Uterus (tissue), 3 donors: ENCODE measurements at regions not wholly inside any gene's neighbourhood (a gene's known extent, or its start where the extent isn't known, plus 50 kb on each side); places are given as distances from the start of the nearest gene placed in this dataset.

ENCODE experiments used
- DNase-seq, 2 donors: peaks; one replicate each; pipeline ENCODE4 v3.0.0-alpha.2; 2019 to 2020
- H3K27ac ChIP-seq, 2 donors: fragments of 200-600 bp; sonication (generic); 1 replicate in 1 of 2; 2 replicates in 1 of 2; pipeline ENCODE4 v1.5.1; 2016 to 2018
- H3K27me3 ChIP-seq, 2 donors: fragments of 200-600 bp; sonication (generic); one replicate each; pipeline ENCODE4 v1.5.1; 2018 to 2019; ENCODE audit warnings: control low read depth in 1 of 2
- H3K36me3 ChIP-seq, 2 donors: fragments of 200-600 bp; sonication (generic); one replicate each; pipeline ENCODE4 v1.5.1; 2019; ENCODE audit warnings: control low read depth in 1 of 2
- H3K4me1 ChIP-seq, 2 donors: fragments of 200-600 bp; sonication (generic); one replicate each; pipeline ENCODE4 v1.5.1; 2018 to 2019; ENCODE audit warnings: control low read depth in 1 of 2
- H3K4me3 ChIP-seq, 2 donors: fragments of 200-600 bp; sonication (generic); 1 replicate in 1 of 2; 2 replicates in 1 of 2; pipeline ENCODE4 v1.5.1; 2018 to 2019; ENCODE audit warnings: mild to moderate bottlenecking in 1 of 2
- H3K9me3 ChIP-seq, 2 donors: fragments of 200-600 bp; sonication (generic); one replicate each; pipeline ENCODE4 v1.5.1; 2019; ENCODE audit warnings: control low read depth in 1 of 2
- CTCF ChIP-seq, 4 experiments: fragments of 200-600 bp in 2 of 4; fragments of 450-650 bp in 2 of 4; sonication (generic) in 2 of 4; IDR thresholded peaks; one replicate each; pipeline ENCODE4 v1.5.1; 2016 to 2019; ENCODE audit warnings: antibody characterized with exemption in 4 of 4, mild to moderate bottlenecking in 2 of 4, moderate library complexity in 1 of 4
- POLR2A ChIP-seq, 2 donors: fragments of 450-650 bp; IDR thresholded peaks; one replicate each; pipeline ENCODE4 v1.6.1; 2016; ENCODE audit warnings: antibody characterized with exemption in 2 of 2, mild to moderate bottlenecking in 1 of 2, moderate library complexity in 1 of 2
- intact Hi-C: fragments of 100-400 bp; cut with DNase I; formaldehyde crosslinking; loops from one replicate; pipeline ENCODE4 v1.15.1; 2023; ENCODE audit warnings: low total_unique reads
- donor health status: DM: yes; HTN: yes; CAD: no.

- H3K27me3 ChIP-seq = no peaks in the 10 kb centered on the region
- no peaks in the 10 kb centered on the region for H3K9me3 ChIP-seq
- no peaks in the 10 kb centered on the region for H3K36me3 ChIP-seq
- H3K4me1 ChIP-seq = no peaks in the 10 kb centered on the region
- no peak overlapping the region for H3K4me3 ChIP-seq
- DNase-seq = no peak
- intact Hi-C loops = no loop called here
- no peak for TF ChIP-seq POLR2A (IDR thresholded peaks at IDR 0.05)
- no peak for TF ChIP-seq CTCF (IDR thresholded peaks at IDR 0.05)
- H3K27ac ChIP-seq = no peak overlapping the region
Observed at GRCh38 chr18:76307293-76307690, 187.8 kb downstream of the ZNF516 start.

- H3K9me3 ChIP-seq = no peaks in the 10 kb centered on the region
- H3K36me3 ChIP-seq = no peaks in the 10 kb centered on the region
- no peak overlapping the region for H3K27ac ChIP-seq
- H3K4me1 ChIP-seq = no peaks in the 10 kb centered on the region
- no peak overlapping the region for H3K4me3 ChIP-seq
- no peaks in the 10 kb centered on the region for H3K27me3 ChIP-seq
- TF ChIP-seq POLR2A (IDR thresholded peaks at IDR 0.05) (no peak), CTCF (IDR thresholded peaks at IDR 0.05) (no peak)
- no peak for DNase-seq
- intact Hi-C loops = no loop called here
Observed at GRCh38 chr18:76306685-76307292, 188.3 kb downstream of the ZNF516 start.

- Histone ChIP-seq H3K36me3 (no peaks in the 10 kb centered on the region), H3K9me3 (peaks cover 0 to 5% of the 10 kb centered on the region in 2 donors), H3K27me3 (no peaks in the 10 kb centered on the region), H3K4me1 (no peaks in the 10 kb centered on the region), H3K4me3 (no peak overlapping the region), H3K27ac (no peak overlapping the region)
- no peak for DNase-seq
- TF ChIP-seq CTCF (IDR thresholded peaks at IDR 0.05) = no peak
- TF ChIP-seq POLR2A (IDR thresholded peaks at IDR 0.05) = no peak
- intact Hi-C loops = no loop called here
Observed at GRCh38 chr18:76285866-76286265, 209.2 kb downstream of the ZNF516 start.

GRCh38 chr18:76281565-76281964 lies 213.5 kb downstream of the ZNF516 start:
- no peak for DNase-seq
- Histone ChIP-seq H3K4me3 (no peak overlapping the region), H3K9me3 (no peaks in the 10 kb centered on the region), H3K4me1 (no peaks in the 10 kb centered on the region), H3K36me3 (no peaks in the 10 kb centered on the region), H3K27ac (no peak overlapping the region), H3K27me3 (no peaks in the 10 kb centered on the region)
- TF ChIP-seq POLR2A (IDR thresholded peaks at IDR 0.05) (no peak), CTCF (IDR thresholded peaks at IDR 0.05) (no peak)
- intact Hi-C loops = no loop called here

- TF ChIP-seq POLR2A (IDR thresholded peaks at IDR 0.05) (no peak), CTCF (IDR thresholded peaks at IDR 0.05) (no peak)
- H3K4me1 ChIP-seq = no peaks in the 10 kb centered on the region
- H3K27ac ChIP-seq = no peak overlapping the region
- H3K27me3 ChIP-seq = no peaks in the 10 kb centered on the region
- intact Hi-C loops = no loop called here
- DNase-seq = no peak
- H3K36me3 ChIP-seq = no peaks in the 10 kb centered on the region
- no peaks in the 10 kb centered on the region for H3K9me3 ChIP-seq
- H3K4me3 ChIP-seq = no peak overlapping the region
Observed at GRCh38 chr18:76277801-76278200, 217.2 kb downstream of the ZNF516 start.
